HCT116 (cell line): ENCODE measurements at regions not wholly inside any gene's neighbourhood (a gene's known extent, or its start where the extent isn't known, plus 50 kb on each side); places are given as distances from the start of the nearest gene placed in this dataset.

Experiments used
- ATAC-seq: fragments of 200-7000 bp; cut with Tn5 transposase; 2 replicates; pipeline ENCODE4 v1.9.1; 2020; ENCODE audit warnings: mild to moderate bottlenecking, moderate library complexity
- BruUV-seq: library from RNA; stranded (reverse); fragments of 400-500 nt; replicated peaks from 2 replicates; lab custom pipeline; 2021; lab: Mats Ljungman, UMichigan
- CTCF ChIA-PET: fragments of 300-600 bp; sonication (Branson Sonifier 250); formaldehyde crosslinking; loops from one replicate; lab custom pipeline; 2021; ENCODE audit warnings: antibody characterized with exemption; lab: Charles Lee
- POLR2A ChIA-PET: fragments of 300-600, 350-600 bp; sonication (Branson Sonifier 250); formaldehyde crosslinking; loops from one replicate; lab custom pipeline; 2021; ENCODE audit warnings: antibody characterized with exemption; lab: Charles Lee
- RAD21 ChIA-PET, 2 experiments: fragments of 300-600 bp; sonication (Branson Sonifier 250); formaldehyde crosslinking; loops; one replicate each; lab custom pipeline; 2023; ENCODE audit warnings: low total read pairs in 2 of 2; ENCODE audit not compliant: uncharacterized antibody in 2 of 2, unreplicated experiment in 2 of 2, low non-redundant PET in 1 of 2; lab: Charles Lee
- DNase-seq: peaks from one replicate; pipeline ENCODE4 v3.0.0-alpha.2; 2010; ENCODE audit warnings: low read depth, low spot score
- H2AFZ ChIP-seq: fragments of 200-600 bp; shearing (Covaris generic), sonication (generic); 2 replicates; pipeline ENCODE4 v1.6.1; 2017; ENCODE audit warnings: low read depth, mixed run types, mixed read lengths, antibody characterized with exemption, low read length; ENCODE audit not compliant: poor library complexity, severe bottlenecking
- H3K27ac ChIP-seq: 2 replicates; pipeline ENCODE4 v1.5.1; 2012; ENCODE audit warnings: low read depth, low read length
- H3K27me3 ChIP-seq: fragments of 200-600 bp; sonication (generic); 2 replicates; pipeline ENCODE4 v1.6.1; 2016; ENCODE audit warnings: mixed run types, low read length, mixed read lengths; ENCODE audit not compliant: insufficient read depth
- H3K36me3 ChIP-seq, 2 experiments: fragments of 200-500 bp in 1 of 2; fragments of 200-600 bp in 1 of 2; sonication (Bioruptor generic) in 1 of 2; sonication (generic) in 1 of 2; 2 replicates each; pipeline versions ENCODE4 v1.5.1 to v1.6.1; 2014 to 2016; ENCODE audit warnings: low read length in 2 of 2, inconsistent platforms in 1 of 2, mixed read lengths in 1 of 2, mixed run types in 1 of 2; ENCODE audit not compliant: insufficient read depth in 2 of 2, control insufficient read depth in 1 of 2
- H3K4me1 ChIP-seq, 2 experiments: fragments of 200-600 bp in 1 of 2; sonication (generic) in 1 of 2; 2 replicates each; pipeline versions ENCODE4 v1.5.1 to v1.6.1; 2012 to 2017; ENCODE audit warnings: low read length in 2 of 2, inconsistent platforms in 1 of 2, mild to moderate bottlenecking in 1 of 2, mixed read lengths in 1 of 2, mixed run types in 1 of 2, moderate library complexity in 1 of 2; ENCODE audit not compliant: insufficient read depth in 2 of 2, control insufficient read depth in 1 of 2
- H3K4me2 ChIP-seq: fragments of 200-600 bp; sonication (generic); 2 replicates; pipeline ENCODE4 v1.6.1; 2017; ENCODE audit warnings: mixed run types, low read length, mixed read lengths
- H3K4me3 ChIP-seq, 2 experiments: fragments of 200-600 bp in 1 of 2; sonication (generic) in 1 of 2; replicated peaks in 1 of 2; 2 replicates each; pipeline ENCODE4 v1.5.1; 2011 to 2016; ENCODE audit warnings: low read length in 2 of 2, control low read depth in 1 of 2, low read depth in 1 of 2, mild to moderate bottlenecking in 1 of 2, mixed read lengths in 1 of 2, mixed run types in 1 of 2
- H3K79me2 ChIP-seq: fragments of 200-600 bp; sonication (generic); 2 replicates; pipeline ENCODE4 v1.6.1; 2017; ENCODE audit warnings: mild to moderate bottlenecking, mixed run types, low read length, moderate library complexity, mixed read lengths; ENCODE audit not compliant: insufficient read depth
- H3K9ac ChIP-seq: fragments of 200-600 bp; sonication (generic); 2 replicates; pipeline ENCODE4 v1.6.1; 2016; ENCODE audit warnings: low read length, mixed read lengths
- H3K9me2 ChIP-seq: fragments of 200-600 bp; sonication (generic), shearing (Covaris generic); 2 replicates; pipeline ENCODE4 v1.6.1; 2017; ENCODE audit warnings: mixed run types, mild to moderate bottlenecking, moderate library complexity; ENCODE audit not compliant: insufficient read depth
- H3K9me3 ChIP-seq, 2 experiments: fragments of 200-500 bp in 1 of 2; fragments of 200-600 bp in 1 of 2; sonication (Bioruptor generic) in 1 of 2; sonication (generic) in 1 of 2; 2 replicates each; pipeline ENCODE4 v1.6.1; 2014 to 2017; ENCODE audit warnings: low read length in 2 of 2, mixed read lengths in 2 of 2, inconsistent platforms in 1 of 2, low read depth in 1 of 2, mild to moderate bottlenecking in 1 of 2, mixed run types in 1 of 2, moderate library complexity in 1 of 2; ENCODE audit not compliant: control insufficient read depth in 1 of 2, insufficient read depth in 1 of 2
- H4K20me1 ChIP-seq: fragments of 200-600 bp; sonication (generic), shearing (Covaris generic); 2 replicates; pipeline ENCODE4 v1.6.1; 2017; ENCODE audit warnings: mixed run types, mild to moderate bottlenecking, moderate library complexity; ENCODE audit not compliant: insufficient read depth
- EGR1 ChIP-seq: IDR thresholded peaks from 2 replicates; pipeline ENCODE4 v1.6.1; 2012; ENCODE audit warnings: low read depth
- ELF1 ChIP-seq: IDR thresholded peaks from 2 replicates; pipeline ENCODE4 v1.6.1; 2012; ENCODE audit warnings: low read depth, borderline replicate concordance
- JUND ChIP-seq: IDR thresholded peaks from 2 replicates; pipeline ENCODE4 v1.6.1; 2012
- MAX ChIP-seq: IDR thresholded peaks from 2 replicates; pipeline ENCODE4 v1.6.1; 2012
- POLR2AphosphoS5 ChIP-seq: IDR thresholded peaks from 2 replicates; pipeline ENCODE4 v1.6.1; 2011; ENCODE audit warnings: mild to moderate bottlenecking, low read depth, low read length, moderate library complexity
- REST ChIP-seq: IDR thresholded peaks from 2 replicates; pipeline ENCODE4 v1.6.1; 2012; ENCODE audit warnings: low read depth
- SIN3A ChIP-seq: IDR thresholded peaks from 2 replicates; pipeline ENCODE4 v1.6.1; 2012; ENCODE audit warnings: low read depth
- TCF7L2 ChIP-seq: IDR thresholded peaks from 2 replicates; pipeline ENCODE4 v1.7.0; 2011; ENCODE audit warnings: borderline replicate concordance, inconsistent platforms; ENCODE audit not compliant: insufficient read depth, insufficient read length; ENCODE audit errors: extremely low read depth
- intact Hi-C: fragments of 100-400 bp; cut with micrococcal nuclease; formaldehyde crosslinking; loops from 2 replicates; pipeline ENCODE4 v1.10.0; 2022
- TF ChIP-seq, protein P1 (sequence below): IDR thresholded peaks from 2 replicates; pipeline ENCODE4 v1.6.1; 2012

- Histone ChIP-seq H3K4me1 (no peaks in the 10 kb centered on the region), H4K20me1 (no peaks in the 10 kb centered on the region), H3K4me2 (no peak overlapping the region), H3K36me3 (no peaks in the 10 kb centered on the region), H3K9me2 (no peaks in the 10 kb centered on the region), H3K27ac (no peak overlapping the region), H3K27me3 (peaks cover 11% of the 10 kb centered on the region; the same call in 1 of the 2 replicates), H3K4me3 (no peak overlapping the region), H2AFZ (no peak overlapping the region), H3K9me3 (no peaks in the 10 kb centered on the region), H3K9ac (no peak overlapping the region), H3K79me2 (no peaks in the 10 kb centered on the region)
- TF ChIP-seq POLR2AphosphoS5 = no peak
- TF ChIP-seq, protein P1, sequence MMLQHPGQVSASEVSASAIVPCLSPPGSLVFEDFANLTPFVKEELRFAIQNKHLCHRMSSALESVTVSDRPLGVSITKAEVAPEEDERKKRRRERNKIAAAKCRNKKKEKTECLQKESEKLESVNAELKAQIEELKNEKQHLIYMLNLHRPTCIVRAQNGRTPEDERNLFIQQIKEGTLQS = no peak
- TF ChIP-seq MAX = no peak
- no peak for TF ChIP-seq JUND
- no peak for TF ChIP-seq SIN3A
- TF ChIP-seq ELF1 = no peak
- TF ChIP-seq REST = no peak
- TF ChIP-seq TCF7L2 = no peak
- no peak for TF ChIP-seq EGR1
- RAD21 ChIA-PET = no interaction called here
- intact Hi-C loops = no loop called here
- DNase-seq (no peak), ATAC-seq (no peak)
- POLR2A ChIA-PET = no interaction called here
- no TSS peak for BruUV-seq
- CTCF ChIA-PET = no interaction called here
These were observed 222.2 kb downstream of the BCL11A start for GRCh38 chr2:60331115-60331809.
